C4-2B (cell line): ENCODE measurements at regions not wholly inside any gene's neighbourhood (a gene's known extent, or its start where the extent isn't known, plus 50 kb on each side); places are given as distances from the start of the nearest gene placed in this dataset.

Source experiments
- CTCF ChIP-seq: fragments of 450-650 bp; conservative IDR thresholded peaks from 2 replicates; pipeline ENCODE4 v1.5.1; 2017; ENCODE audit warnings: mild to moderate bottlenecking
- ZFX ChIP-seq: fragments of 450-650 bp; IDR thresholded peaks from 2 replicates; pipeline ENCODE4 v1.6.1; 2017

- TF ChIP-seq CTCF (no peak), ZFX (no peak)
Observed at GRCh38 chr6:168232989-168233874, 86.3 kb downstream of the DACT2 start.
